GM21528 (cell line): ENCODE measurements at regions not wholly inside any gene's neighbourhood (a gene's known extent, or its start where the extent isn't known, plus 50 kb on each side); places are given as distances from the start of the nearest gene placed in this dataset.

Source experiments
- ATAC-seq: cut with Tn5 transposase; IDR thresholded peaks from one replicate; pipeline ENCODE4 v1.9.1; 2021; ENCODE audit warnings: mild to moderate bottlenecking, moderate library complexity; ENCODE audit not compliant: unreplicated experiment, low FRiP score

GRCh38 chr17:79303641-79304205, 229.1 kb downstream of the ENGASE start:
- no peak for ATAC-seq

GRCh38 chr17:79301469-79301868, 226.8 kb downstream of the ENGASE start:
- no peak for ATAC-seq

DNA sequence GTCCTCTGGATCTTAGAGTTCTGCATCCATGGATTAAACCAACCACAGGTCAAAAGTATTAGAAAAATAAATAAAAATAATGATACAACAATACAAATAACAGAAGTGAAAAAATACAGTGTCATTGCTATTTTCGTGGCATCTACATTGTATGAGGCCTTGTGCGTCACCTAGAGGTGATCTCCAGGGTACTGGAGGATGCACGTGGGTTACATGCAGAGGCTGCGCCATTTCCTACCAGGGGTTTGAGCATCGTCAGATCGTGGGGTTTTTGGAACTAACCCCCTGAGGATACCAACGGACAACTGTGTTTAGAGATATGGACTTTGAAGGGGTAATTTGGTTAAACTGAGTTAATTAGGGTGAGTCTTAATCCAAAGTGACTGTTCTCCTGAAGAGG, 224.7 kb downstream of the ENGASE start:
- ATAC-seq: no peak

GRCh38 chr17:79298799-79299198, 224.2 kb downstream of the ENGASE start:
- ATAC-seq: no peak

DNA sequence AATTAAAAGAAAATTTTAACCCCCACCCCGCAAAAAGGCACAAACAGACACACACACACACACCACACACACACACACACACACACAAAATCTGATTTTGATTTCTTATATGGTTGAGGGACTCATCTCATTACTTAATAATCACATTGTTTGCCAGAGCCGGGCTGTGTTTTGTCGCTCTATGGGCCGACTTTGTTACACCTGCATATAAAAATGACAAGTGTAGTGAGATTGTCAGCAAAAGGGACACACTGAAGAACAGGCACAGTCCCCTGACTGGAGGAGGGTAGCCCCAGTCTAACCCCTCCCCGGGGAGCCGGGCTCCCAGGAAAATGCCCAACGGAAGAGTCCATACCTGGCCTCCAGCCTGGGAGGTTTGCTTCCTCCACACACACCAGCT, 221.6 kb downstream of the ENGASE start:
- ATAC-seq: no peak

DNA sequence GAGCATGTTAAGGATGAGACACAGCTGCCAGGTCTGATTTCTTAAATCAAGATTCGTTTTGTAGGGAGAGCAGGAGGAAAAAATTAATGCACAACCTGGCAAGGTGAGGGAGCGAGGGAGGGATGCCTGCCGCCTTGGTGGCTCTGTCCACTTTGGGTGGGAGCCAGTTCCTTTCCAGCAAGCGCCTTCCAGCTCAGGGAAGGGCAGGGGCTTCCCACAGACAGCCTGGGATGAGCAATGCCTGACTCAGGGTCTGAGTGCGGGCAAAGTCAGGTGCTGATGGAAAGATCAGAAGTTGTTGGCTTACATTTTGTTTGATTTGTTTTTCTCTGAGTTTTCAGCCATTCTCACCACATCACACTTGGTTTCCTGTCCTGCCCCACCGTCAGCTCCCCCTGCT, 220.7 kb downstream of the ENGASE start:
- no peak for ATAC-seq

- ATAC-seq: no peak
Observed at GRCh38 chr17:79294459-79295071, 219.9 kb downstream of the ENGASE start.

DNA sequence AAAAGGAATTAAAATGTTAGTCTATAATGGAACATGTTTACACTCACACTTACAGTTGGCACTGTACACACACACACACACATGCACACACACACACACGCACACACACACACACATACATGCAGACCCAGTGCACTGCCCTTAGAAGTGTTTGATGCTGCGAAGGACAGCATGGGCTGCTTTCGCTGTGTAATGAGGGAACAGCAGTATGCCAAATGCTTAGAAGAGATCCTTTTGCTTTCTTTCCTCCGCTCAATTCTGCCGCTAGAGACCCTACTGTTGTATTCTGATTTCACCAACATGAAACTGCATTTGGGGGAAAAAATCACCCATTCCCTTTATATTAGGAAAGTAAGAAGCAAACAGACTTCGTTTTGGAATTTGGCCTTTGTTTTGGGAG, 217.9 kb downstream of the ENGASE start:
- no peak for ATAC-seq

DNA sequence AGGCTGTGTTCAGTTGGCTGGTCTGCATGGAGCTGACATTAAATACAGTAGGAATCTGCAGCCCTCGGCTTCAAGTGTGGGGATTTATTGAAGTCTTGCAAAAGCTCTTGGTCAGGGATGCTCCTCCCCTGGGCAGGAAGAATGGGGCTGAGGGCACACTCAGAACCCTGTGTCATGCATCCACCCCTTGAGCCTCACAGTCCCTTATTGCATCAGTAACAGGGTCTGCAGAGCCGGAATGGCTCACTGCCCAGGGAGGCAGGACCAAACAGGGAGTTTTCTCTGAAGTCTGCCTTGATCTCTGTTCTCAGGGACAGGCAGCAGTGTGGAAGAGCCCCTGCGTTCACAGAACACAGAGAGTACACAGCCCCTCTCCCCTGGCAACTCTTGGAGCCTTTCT, 216.8 kb downstream of the ENGASE start:
- ATAC-seq: no peak

DNA sequence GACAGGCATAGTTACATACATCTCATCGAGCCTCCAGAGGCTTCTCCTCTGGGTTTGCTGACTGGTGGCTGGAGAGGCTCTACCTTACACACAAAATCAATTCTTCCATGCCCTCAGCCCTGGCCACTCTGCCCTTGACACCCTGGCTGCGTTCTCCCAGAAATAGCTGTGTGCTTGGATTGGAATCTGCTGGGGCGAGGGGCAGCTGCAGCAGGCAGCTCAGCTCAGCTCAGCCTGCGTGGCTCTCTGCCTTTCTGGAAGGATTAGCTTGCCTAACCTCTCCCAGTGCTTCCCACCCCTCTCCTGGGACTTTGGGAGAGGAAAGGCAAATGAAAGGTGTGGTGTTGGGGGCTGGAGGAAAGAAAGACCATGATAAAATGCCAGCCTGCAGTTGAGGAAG, 216.1 kb downstream of the ENGASE start:
- ATAC-seq: no peak

DNA sequence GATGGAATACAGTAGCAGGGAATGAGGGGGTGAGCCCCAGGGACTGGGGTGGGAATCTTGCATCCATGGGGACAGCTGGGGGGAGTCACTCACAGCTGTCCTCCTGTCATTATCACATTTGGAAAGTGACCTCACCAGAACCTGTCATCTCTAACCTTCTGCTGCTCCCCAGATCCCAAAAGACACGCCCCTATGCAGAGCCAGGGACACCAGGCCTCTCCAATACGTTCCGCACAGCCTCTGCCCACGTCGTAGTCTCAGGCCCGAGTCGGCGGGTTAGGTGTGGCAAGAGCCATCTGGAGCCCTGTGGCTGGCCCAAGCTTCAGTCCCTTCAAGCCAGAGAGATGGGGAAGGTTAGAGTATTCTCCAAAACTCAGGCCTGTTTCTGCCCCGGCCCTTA, 214.3 kb downstream of the ENGASE start:
- no peak for ATAC-seq

GRCh38 chr17:79286440-79286839, 211.8 kb downstream of the ENGASE start:
- ATAC-seq: no peak

GRCh38 chr17:79285973-79286372, 211.3 kb downstream of the ENGASE start:
- ATAC-seq: no peak

- ATAC-seq: no peak
Observed at GRCh38 chr17:79282294-79282693, 207.7 kb downstream of the ENGASE start.

DNA sequence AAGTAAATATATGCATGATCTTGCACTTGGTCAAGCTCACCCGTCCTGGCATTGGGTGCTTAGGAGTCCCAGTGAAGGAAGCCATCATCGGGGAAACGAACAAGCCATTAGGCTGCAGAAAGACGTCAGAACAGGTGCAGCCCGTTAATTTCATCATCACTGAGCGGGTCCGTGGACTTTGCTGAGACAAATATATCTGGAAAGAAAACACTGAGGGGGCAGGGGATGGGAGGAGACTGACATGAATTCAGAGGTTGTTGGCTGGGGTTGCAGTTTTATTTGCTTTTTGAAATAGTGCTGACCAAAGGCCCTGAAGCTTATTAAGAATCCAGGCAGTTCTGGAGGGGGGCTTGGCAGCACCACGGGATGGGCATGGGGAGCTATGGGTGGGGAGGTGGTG, 207.2 kb downstream of the ENGASE start:
- no peak for ATAC-seq

DNA sequence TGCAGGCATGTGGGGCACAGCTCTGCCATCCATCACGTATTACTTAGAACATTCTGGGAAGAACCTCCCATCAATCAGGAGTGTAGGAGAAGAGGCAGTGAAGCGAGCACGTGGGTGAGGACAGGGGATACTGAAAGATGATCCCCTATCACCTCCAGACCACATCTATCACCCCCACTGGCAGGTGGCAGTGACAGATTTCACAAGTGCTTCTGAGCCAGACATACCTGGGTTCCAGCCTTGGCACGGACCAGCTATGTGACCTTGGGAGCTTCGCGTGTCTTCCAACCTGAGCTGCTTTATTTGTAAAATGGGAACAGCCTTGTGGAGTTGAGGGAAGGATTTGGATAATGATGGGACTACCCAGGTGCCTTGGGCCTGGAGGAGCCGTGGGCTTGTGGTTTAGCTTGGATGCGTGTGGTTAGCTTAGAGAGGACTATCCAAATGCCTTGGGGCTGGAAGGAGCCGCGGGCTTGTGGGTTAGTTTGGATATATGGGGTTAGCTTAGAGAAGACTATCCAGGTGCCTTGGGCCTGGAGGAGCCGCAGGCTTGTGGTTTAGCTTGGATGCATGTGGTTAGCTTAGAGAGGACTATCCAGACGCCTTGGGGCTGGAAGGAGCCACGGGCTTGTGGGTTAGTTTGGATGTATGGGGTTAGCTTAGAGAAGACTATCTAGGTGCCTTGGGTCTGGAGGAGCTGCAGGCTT, 206.4 kb downstream of the ENGASE start:
- ATAC-seq: no peak

- ATAC-seq: no peak
Observed at GRCh38 chr17:79280010-79280409, 205.4 kb downstream of the ENGASE start.

- ATAC-seq: no peak
Observed at GRCh38 chr17:79279320-79279719, 204.7 kb downstream of the ENGASE start.

DNA sequence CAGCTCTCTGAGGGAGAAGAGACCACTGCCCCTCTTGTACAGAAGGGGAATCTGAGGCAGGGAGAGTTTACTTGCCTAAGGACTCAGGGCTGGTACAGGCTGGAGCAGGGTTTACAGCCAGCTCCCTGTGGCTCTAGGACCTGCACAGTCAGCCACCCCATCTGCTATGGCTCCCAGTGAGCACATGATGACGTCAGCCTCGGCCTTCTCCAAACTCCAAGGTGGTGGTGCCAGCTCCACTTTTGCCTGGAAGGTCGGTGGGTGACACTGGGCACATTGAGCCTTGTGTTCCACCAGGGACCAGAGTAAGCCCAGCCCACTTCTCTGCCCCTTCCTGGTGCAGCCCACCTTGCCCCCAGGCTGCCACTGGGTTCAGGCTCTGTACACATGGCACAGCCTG, 202.2 kb downstream of the ENGASE start:
- ATAC-seq: no peak

GRCh38 chr17:79273660-79274059, 199.0 kb downstream of the ENGASE start:
- no peak for ATAC-seq

DNA sequence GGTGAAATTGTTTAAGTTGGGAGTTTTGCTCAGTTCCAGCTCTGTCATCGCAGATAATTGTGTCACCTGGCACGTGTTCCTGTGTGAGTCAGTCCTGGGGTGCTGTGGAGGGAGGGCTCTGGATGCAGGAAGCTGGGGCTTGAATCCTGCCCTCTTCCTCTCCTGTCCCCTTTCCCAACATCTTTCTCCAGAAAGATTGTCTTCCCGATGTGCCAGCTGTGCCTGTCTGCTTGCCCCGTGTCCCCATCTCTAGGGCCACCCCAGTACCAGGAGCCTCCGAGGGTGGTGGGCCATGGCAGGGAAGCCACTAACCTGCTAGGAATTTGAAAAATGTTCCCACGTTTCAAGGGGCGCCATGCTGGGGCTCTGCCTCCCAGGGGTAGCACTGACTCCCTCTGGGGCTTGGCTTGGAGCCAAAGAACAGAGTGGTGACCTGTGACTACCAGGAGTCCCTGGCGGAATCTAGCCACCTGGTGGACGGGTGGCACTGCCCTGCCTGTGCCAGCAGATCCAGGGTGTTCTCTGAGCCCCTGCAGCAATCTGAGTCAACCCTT, 198.1 kb downstream of the ENGASE start:
- no peak for ATAC-seq

GRCh38 chr17:79272220-79272619, 197.6 kb downstream of the ENGASE start:
- ATAC-seq: no peak
